HL-60/S4 (cell line): ENCODE measurements at regions not wholly inside any gene's neighbourhood (a gene's known extent, or its start where the extent isn't known, plus 50 kb on each side); places are given as distances from the start of the nearest gene placed in this dataset.
"Not testable (repeated sequence)": the region's sequence is repeated elsewhere in the genome, so short reads cannot be mapped to it uniquely, and the experiment has no call there.

Experiments
- in situ Hi-C: fragments of 300-500 bp; cut with MboI; formaldehyde crosslinking; loops from 2 replicates; pipeline ENCODE4 v1.14.3; 2022; ENCODE audit warnings: low sequenced_read_pairs

- in situ Hi-C loops: loop anchor here (25.0 kb wide), 1 partner anchor 491 kb away; no protein-coding TSS in a partner anchor
Measured at GRCh38 chr1:66452982-66453381, 81.0 kb upstream of the SGIP1 start.

- in situ Hi-C loops: loop anchor here (25.0 kb wide), 1 partner anchor 493 kb away; no protein-coding TSS in a partner anchor
Measured at GRCh38 chr1:66455446-66455845, 78.5 kb upstream of the SGIP1 start.

- in situ Hi-C loops: loop anchor here (25.0 kb wide), 1 partner anchor 498 kb away; no protein-coding TSS in a partner anchor
Measured at GRCh38 chr1:66460776-66461175, 73.2 kb upstream of the SGIP1 start.

- in situ Hi-C loops: loop anchor here (25.0 kb wide), 1 partner anchor 500 kb away; no protein-coding TSS in a partner anchor
Measured at GRCh38 chr1:66462313-66462712, 71.6 kb upstream of the SGIP1 start.

- in situ Hi-C loops: loop anchor here (25.0 kb wide), 1 partner anchor 502 kb away; no protein-coding TSS in a partner anchor
Measured at GRCh38 chr1:66464351-66464750, 69.6 kb upstream of the SGIP1 start.

- in situ Hi-C loops: loop anchor here (25.0 kb wide), 1 partner anchor 503 kb away; no protein-coding TSS in a partner anchor
Measured at GRCh38 chr1:66464802-66465201, 69.2 kb upstream of the SGIP1 start.

- in situ Hi-C loops: loop anchor here (25.0 kb wide), 1 partner anchor 504 kb away; no protein-coding TSS in a partner anchor
Measured at GRCh38 chr1:66466695-66467094, 67.3 kb upstream of the SGIP1 start.

GRCh38 chr1:66468722-66469121 is 65.2 kb upstream of the SGIP1 start:
- in situ Hi-C loops: loop anchor here (25.0 kb wide), 1 partner anchor 506 kb away; no protein-coding TSS in a partner anchor

- in situ Hi-C loops: no loop called here
Measured at GRCh38 chr1:66475940-66476339, 58.0 kb upstream of the SGIP1 start.

- in situ Hi-C loops: no loop called here
Measured at GRCh38 chr1:66476774-66477173, 57.2 kb upstream of the SGIP1 start.

- in situ Hi-C loops: no loop called here
Measured at GRCh38 chr1:66478116-66478515, 55.8 kb upstream of the SGIP1 start.

- in situ Hi-C loops: no loop called here
Measured at GRCh38 chr1:66480162-66480561, 53.8 kb upstream of the SGIP1 start.

GRCh38 chr1:66481215-66481614 is 52.7 kb upstream of the SGIP1 start:
- in situ Hi-C loops: not testable (repeated sequence)
